GM23338 (cell line): ENCODE measurements at regions not wholly inside any gene's neighbourhood (a gene's known extent, or its start where the extent isn't known, plus 50 kb on each side); places are given as distances from the start of the nearest gene placed in this dataset.

Source experiments
- ATAC-seq: fragments of 200-7000 bp; cut with Tn5 transposase; 3 replicates; pipeline ENCODE4 v1.9.1; 2020
- DNase-seq: peaks from one replicate; pipeline ENCODE4 v3.0.0-alpha.2; 2015; ENCODE audit warnings: low spot score
- H2AFZ ChIP-seq: fragments of 200-600 bp; sonication (generic); 2 replicates; pipeline ENCODE4 v1.8.0; 2016; ENCODE audit warnings: antibody characterized with exemption, mild to moderate bottlenecking, moderate library complexity
- H3F3A ChIP-seq: fragments of 200-600 bp; sonication (generic); replicated peaks from 2 replicates; pipeline ENCODE4 v1.8.0; 2017; ENCODE audit warnings: antibody characterized with exemption, mixed run types, low read depth
- H3K27ac ChIP-seq: fragments of 200-600 bp; sonication (generic); 2 replicates; pipeline ENCODE4 v1.6.1; 2016; ENCODE audit warnings: low read depth
- H3K27me3 ChIP-seq: fragments of 200-600 bp; sonication (generic); 2 replicates; pipeline ENCODE4 v1.8.0; 2016; ENCODE audit warnings: mild to moderate bottlenecking, mixed run types, moderate library complexity; ENCODE audit not compliant: insufficient read depth
- H3K36me3 ChIP-seq: fragments of 200-600 bp; sonication (generic); 2 replicates; pipeline ENCODE4 v1.8.0; 2016; ENCODE audit warnings: mild to moderate bottlenecking; ENCODE audit not compliant: insufficient read depth
- H3K4me1 ChIP-seq: fragments of 200-600 bp; sonication (generic); 2 replicates; pipeline ENCODE4 v1.8.0; 2016; ENCODE audit warnings: mild to moderate bottlenecking, moderate library complexity; ENCODE audit not compliant: insufficient read depth
- H3K4me2 ChIP-seq: fragments of 200-600 bp; sonication (generic); 2 replicates; pipeline ENCODE4 v1.7.1; 2017; ENCODE audit warnings: mixed run types
- H3K4me3 ChIP-seq: fragments of 200-600 bp; sonication (generic); 2 replicates; pipeline ENCODE4 v1.6.1; 2016; ENCODE audit warnings: mixed run types
- H3K79me2 ChIP-seq: fragments of 200-600 bp; sonication (generic); replicated peaks from 2 replicates; pipeline ENCODE4 v1.8.0; 2017; ENCODE audit warnings: mild to moderate bottlenecking; ENCODE audit not compliant: insufficient read depth
- H3K9me2 ChIP-seq: fragments of 200-600 bp; sonication (generic); 2 replicates; pipeline ENCODE4 v1.8.0; 2017; ENCODE audit not compliant: insufficient read depth
- H4K20me1 ChIP-seq: fragments of 200-600 bp; sonication (generic); replicated peaks from 2 replicates; pipeline ENCODE4 v1.8.0; 2017; ENCODE audit warnings: mild to moderate bottlenecking; ENCODE audit not compliant: insufficient read depth
- H3K27ac Mint-ChIP-seq: 2 replicates; pipeline ENCODE4 v1.8.0; 2020; ENCODE audit warnings: inconsistent platforms, mild to moderate bottlenecking, moderate library complexity, mixed read lengths
- H3K27me3 Mint-ChIP-seq: 3 replicates; pipeline ENCODE4 v1.8.0; 2022; ENCODE audit warnings: low read depth, mild to moderate bottlenecking, moderate library complexity, mixed read lengths, inconsistent platforms; ENCODE audit not compliant: insufficient read depth, poor library complexity
- H3K36me3 Mint-ChIP-seq: 3 replicates; pipeline ENCODE4 v1.8.0; 2021; ENCODE audit warnings: low read depth, mild to moderate bottlenecking, inconsistent platforms, moderate library complexity, mixed read lengths
- H3K4me1 Mint-ChIP-seq: 3 replicates; pipeline ENCODE4 v1.8.0; 2020; ENCODE audit warnings: mild to moderate bottlenecking, inconsistent platforms, mixed read lengths
- H3K4me3 Mint-ChIP-seq: 3 replicates; pipeline ENCODE4 v1.8.0; 2021; ENCODE audit warnings: moderate library complexity, mild to moderate bottlenecking, inconsistent platforms, mixed read lengths
- H3K9me3 Mint-ChIP-seq: 3 replicates; pipeline ENCODE4 v1.8.0; 2020; ENCODE audit warnings: moderate library complexity, mild to moderate bottlenecking, inconsistent platforms, mixed read lengths
- CREB1 ChIP-seq: fragments of 250-450 bp; sonication (Bioruptor Pico); IDR thresholded peaks from 2 replicates; pipeline ENCODE4 v1.5.0; 2020; ENCODE audit warnings: low read depth, mild to moderate bottlenecking, moderate library complexity
- ETS1 ChIP-seq: IDR thresholded peaks from 2 replicates; pipeline ENCODE4 v1.6.1; 2016; ENCODE audit warnings: antibody characterized with exemption
- EZH2 ChIP-seq: fragments of 200-600 bp; sonication (generic); IDR thresholded peaks from one replicate; pipeline ENCODE4 v1.8.0; 2017; ENCODE audit warnings: antibody characterized with exemption, mild to moderate bottlenecking, low read depth; ENCODE audit not compliant: unreplicated experiment
- EZH2phosphoT487 ChIP-seq: fragments of 200-600 bp; sonication (generic); IDR thresholded peaks from one replicate; pipeline ENCODE4 v1.8.1; 2018; ENCODE audit warnings: antibody characterized with exemption; ENCODE audit not compliant: unreplicated experiment
- JUNB ChIP-seq: IDR thresholded peaks from one replicate; pipeline ENCODE4 v1.6.1; 2016; ENCODE audit warnings: antibody characterized with exemption; ENCODE audit not compliant: unreplicated experiment
- NANOG ChIP-seq: IDR thresholded peaks from 2 replicates; pipeline ENCODE4 v1.6.1; 2016; ENCODE audit warnings: antibody characterized with exemption, borderline replicate concordance
- POLR2AphosphoS5 ChIP-seq: IDR thresholded peaks from 2 replicates; pipeline ENCODE4 v1.6.1; 2016; ENCODE audit warnings: antibody characterized with exemption, low read depth
- STAT1 ChIP-seq: IDR thresholded peaks from one replicate; pipeline ENCODE4 v1.6.1; 2016; ENCODE audit warnings: antibody characterized with exemption; ENCODE audit not compliant: unreplicated experiment
- ZNF114 ChIP-seq: fragments of 250-450 bp; sonication (Bioruptor Pico); IDR thresholded peaks from 2 replicates; pipeline ENCODE4 v1.5.0; 2020; ENCODE audit warnings: mild to moderate bottlenecking, moderate library complexity
- ZNF331 ChIP-seq: fragments of 250-450 bp; sonication (Bioruptor Pico); IDR thresholded peaks from 2 replicates; pipeline ENCODE4 v1.5.0; 2020; ENCODE audit warnings: low read depth, mild to moderate bottlenecking, moderate library complexity
- TF ChIP-seq, protein P1 (sequence below): fragments of 250-450 bp; sonication (Bioruptor Pico); IDR thresholded peaks from 2 replicates; pipeline ENCODE4 v1.5.0; 2020; ENCODE audit warnings: mild to moderate bottlenecking, moderate library complexity
- TF ChIP-seq, protein P2 (sequence below), 2 experiments: fragments of 200-600 bp in 1 of 2; sonication (generic) in 1 of 2; conservative IDR thresholded peaks; 2 replicates each; pipeline versions ENCODE4 v1.5.1 to v1.6.1; 2016 to 2017; ENCODE audit warnings: antibody characterized with exemption in 2 of 2, low read depth in 2 of 2, mild to moderate bottlenecking in 2 of 2, moderate library complexity in 1 of 2
- TF ChIP-seq, protein P3 (sequence below): IDR thresholded peaks from one replicate; pipeline ENCODE4 v1.6.1; 2018; ENCODE audit warnings: antibody characterized with exemption; ENCODE audit not compliant: unreplicated experiment

DNA sequence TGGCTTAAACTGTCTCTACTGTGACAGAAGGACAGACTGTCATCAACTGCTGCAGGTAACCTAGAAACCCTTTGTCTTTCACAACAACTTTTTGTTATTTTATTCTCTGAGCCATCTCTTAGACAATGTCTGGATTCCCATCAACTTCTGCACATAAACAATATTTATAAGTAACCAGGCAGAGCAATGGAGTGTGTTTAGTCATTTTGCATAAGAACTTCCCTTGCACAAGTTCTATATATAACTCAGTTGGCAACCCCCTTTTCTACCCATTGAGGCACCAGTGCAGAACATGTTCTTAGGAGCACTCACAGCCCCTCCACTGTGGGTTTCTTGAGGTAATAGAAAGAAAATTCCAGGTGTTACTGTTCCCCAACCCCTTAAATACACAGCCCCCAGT lies 65.0 kb upstream of the IL6 start:
- Mint-ChIP-seq H3K27ac (no peak overlapping the region; the same call in 1 of the 2 replicates), H3K27me3 (peaks cover 2% of the 10 kb centered on the region), H3K4me1 (peaks cover 8% of the 10 kb centered on the region), H3K9me3 (no peaks in the 10 kb centered on the region; the same call in 2 of the 3 replicates), H3K36me3 (no peaks in the 10 kb centered on the region), H3K4me3 (no peak overlapping the region)
- peaks cover 7% of the 10 kb centered on the region for H3K4me1 ChIP-seq
- H3K79me2 ChIP-seq = no peaks in the 10 kb centered on the region
- H3K36me3 ChIP-seq = no peaks in the 10 kb centered on the region; the same call in 1 of the 2 replicates
- DNase-seq (no peak), ATAC-seq (no peak)
- TF ChIP-seq, protein P1, sequence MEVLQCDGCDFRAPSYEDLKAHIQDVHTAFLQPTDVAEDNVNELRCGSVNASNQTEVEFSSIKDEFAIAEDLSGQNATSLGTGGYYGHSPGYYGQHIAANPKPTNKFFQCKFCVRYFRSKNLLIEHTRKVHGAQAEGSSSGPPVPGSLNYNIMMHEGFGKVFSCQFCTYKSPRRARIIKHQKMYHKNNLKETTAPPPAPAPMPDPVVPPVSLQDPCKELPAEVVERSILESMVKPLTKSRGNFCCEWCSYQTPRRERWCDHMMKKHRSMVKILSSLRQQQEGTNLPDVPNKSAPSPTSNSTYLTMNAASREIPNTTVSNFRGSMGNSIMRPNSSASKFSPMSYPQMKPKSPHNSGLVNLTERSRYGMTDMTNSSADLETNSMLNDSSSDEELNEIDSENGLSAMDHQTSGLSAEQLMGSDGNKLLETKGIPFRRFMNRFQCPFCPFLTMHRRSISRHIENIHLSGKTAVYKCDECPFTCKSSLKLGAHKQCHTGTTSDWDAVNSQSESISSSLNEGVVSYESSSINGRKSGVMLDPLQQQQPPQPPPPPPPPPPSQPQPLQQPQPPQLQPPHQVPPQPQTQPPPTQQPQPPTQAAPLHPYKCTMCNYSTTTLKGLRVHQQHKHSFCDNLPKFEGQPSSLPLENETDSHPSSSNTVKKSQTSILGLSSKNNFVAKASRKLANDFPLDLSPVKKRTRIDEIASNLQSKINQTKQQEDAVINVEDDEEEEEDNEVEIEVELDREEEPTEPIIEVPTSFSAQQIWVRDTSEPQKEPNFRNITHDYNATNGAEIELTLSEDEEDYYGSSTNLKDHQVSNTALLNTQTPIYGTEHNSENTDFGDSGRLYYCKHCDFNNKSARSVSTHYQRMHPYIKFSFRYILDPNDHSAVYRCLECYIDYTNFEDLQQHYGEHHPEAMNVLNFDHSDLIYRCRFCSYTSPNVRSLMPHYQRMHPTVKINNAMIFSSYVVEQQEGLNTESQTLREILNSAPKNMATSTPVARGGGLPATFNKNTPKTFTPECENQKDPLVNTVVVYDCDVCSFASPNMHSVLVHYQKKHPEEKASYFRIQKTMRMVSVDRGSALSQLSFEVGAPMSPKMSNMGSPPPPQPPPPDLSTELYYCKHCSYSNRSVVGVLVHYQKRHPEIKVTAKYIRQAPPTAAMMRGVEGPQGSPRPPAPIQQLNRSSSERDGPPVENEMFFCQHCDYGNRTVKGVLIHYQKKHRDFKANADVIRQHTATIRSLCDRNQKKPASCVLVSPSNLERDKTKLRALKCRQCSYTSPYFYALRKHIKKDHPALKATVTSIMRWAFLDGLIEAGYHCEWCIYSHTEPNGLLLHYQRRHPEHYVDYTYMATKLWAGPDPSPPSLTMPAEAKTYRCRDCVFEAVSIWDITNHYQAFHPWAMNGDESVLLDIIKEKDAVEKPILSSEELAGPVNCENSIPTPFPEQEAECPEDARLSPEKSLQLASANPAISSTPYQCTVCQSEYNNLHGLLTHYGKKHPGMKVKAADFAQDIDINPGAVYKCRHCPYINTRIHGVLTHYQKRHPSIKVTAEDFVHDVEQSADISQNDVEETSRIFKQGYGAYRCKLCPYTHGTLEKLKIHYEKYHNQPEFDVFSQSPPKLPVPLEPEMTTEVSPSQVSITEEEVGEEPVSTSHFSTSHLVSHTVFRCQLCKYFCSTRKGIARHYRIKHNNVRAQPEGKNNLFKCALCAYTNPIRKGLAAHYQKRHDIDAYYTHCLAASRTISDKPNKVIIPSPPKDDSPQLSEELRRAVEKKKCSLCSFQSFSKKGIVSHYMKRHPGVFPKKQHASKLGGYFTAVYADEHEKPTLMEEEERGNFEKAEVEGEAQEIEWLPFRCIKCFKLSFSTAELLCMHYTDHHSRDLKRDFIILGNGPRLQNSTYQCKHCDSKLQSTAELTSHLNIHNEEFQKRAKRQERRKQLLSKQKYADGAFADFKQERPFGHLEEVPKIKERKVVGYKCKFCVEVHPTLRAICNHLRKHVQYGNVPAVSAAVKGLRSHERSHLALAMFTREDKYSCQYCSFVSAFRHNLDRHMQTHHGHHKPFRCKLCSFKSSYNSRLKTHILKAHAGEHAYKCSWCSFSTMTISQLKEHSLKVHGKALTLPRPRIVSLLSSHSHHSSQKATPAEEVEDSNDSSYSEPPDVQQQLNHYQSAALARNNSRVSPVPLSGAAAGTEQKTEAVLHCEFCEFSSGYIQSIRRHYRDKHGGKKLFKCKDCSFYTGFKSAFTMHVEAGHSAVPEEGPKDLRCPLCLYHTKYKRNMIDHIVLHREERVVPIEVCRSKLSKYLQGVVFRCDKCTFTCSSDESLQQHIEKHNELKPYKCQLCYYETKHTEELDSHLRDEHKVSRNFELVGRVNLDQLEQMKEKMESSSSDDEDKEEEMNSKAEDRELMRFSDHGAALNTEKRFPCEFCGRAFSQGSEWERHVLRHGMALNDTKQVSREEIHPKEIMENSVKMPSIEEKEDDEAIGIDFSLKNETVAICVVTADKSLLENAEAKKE = no peak
- TF ChIP-seq EZH2phosphoT487 (no peak), ZNF331 (CRISPR knock-in tag) (no peak), CREB1 (CRISPR knock-in tag) (no peak), NANOG (no peak), POLR2AphosphoS5 (no peak), EZH2 (no peak), ZNF114 (CRISPR knock-in tag) (no peak), JUNB (no peak), ETS1 (no peak), STAT1 (no peak)
- TF ChIP-seq, protein P2, sequence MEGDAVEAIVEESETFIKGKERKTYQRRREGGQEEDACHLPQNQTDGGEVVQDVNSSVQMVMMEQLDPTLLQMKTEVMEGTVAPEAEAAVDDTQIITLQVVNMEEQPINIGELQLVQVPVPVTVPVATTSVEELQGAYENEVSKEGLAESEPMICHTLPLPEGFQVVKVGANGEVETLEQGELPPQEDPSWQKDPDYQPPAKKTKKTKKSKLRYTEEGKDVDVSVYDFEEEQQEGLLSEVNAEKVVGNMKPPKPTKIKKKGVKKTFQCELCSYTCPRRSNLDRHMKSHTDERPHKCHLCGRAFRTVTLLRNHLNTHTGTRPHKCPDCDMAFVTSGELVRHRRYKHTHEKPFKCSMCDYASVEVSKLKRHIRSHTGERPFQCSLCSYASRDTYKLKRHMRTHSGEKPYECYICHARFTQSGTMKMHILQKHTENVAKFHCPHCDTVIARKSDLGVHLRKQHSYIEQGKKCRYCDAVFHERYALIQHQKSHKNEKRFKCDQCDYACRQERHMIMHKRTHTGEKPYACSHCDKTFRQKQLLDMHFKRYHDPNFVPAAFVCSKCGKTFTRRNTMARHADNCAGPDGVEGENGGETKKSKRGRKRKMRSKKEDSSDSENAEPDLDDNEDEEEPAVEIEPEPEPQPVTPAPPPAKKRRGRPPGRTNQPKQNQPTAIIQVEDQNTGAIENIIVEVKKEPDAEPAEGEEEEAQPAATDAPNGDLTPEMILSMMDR (conservative IDR thresholded peaks at IDR 0.05; ENCODE audit: low read depth in 2 of 2) = no peak
- TF ChIP-seq, protein P3, sequence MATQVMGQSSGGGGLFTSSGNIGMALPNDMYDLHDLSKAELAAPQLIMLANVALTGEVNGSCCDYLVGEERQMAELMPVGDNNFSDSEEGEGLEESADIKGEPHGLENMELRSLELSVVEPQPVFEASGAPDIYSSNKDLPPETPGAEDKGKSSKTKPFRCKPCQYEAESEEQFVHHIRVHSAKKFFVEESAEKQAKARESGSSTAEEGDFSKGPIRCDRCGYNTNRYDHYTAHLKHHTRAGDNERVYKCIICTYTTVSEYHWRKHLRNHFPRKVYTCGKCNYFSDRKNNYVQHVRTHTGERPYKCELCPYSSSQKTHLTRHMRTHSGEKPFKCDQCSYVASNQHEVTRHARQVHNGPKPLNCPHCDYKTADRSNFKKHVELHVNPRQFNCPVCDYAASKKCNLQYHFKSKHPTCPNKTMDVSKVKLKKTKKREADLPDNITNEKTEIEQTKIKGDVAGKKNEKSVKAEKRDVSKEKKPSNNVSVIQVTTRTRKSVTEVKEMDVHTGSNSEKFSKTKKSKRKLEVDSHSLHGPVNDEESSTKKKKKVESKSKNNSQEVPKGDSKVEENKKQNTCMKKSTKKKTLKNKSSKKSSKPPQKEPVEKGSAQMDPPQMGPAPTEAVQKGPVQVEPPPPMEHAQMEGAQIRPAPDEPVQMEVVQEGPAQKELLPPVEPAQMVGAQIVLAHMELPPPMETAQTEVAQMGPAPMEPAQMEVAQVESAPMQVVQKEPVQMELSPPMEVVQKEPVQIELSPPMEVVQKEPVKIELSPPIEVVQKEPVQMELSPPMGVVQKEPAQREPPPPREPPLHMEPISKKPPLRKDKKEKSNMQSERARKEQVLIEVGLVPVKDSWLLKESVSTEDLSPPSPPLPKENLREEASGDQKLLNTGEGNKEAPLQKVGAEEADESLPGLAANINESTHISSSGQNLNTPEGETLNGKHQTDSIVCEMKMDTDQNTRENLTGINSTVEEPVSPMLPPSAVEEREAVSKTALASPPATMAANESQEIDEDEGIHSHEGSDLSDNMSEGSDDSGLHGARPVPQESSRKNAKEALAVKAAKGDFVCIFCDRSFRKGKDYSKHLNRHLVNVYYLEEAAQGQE = no peak
- no peaks in the 10 kb centered on the region for H3K27me3 ChIP-seq
- no peak overlapping the region for H3K4me3 ChIP-seq
- H3K27ac ChIP-seq = no peak overlapping the region
- no peak overlapping the region for H2AFZ ChIP-seq
- 0 out of 2 replicates have a peak, but pooled peaks cover 14% of the 10 kb centered on the region for H3K9me2 ChIP-seq
- no peaks in the 10 kb centered on the region for H3F3A ChIP-seq
- H3K4me2 ChIP-seq = no peak overlapping the region
- H4K20me1 ChIP-seq = no peaks in the 10 kb centered on the region
